PC-9 (cell line): ENCODE measurements at regions not wholly inside any gene's neighbourhood (a gene's known extent, or its start where the extent isn't known, plus 50 kb on each side); places are given as distances from the start of the nearest gene placed in this dataset.

Experiments
- EZH2 ChIP-seq: fragments of 200-600 bp; sonication (generic); IDR thresholded peaks from 2 replicates; pipeline ENCODE4 v1.8.0; 2017; ENCODE audit warnings: antibody characterized with exemption, low read depth
- TF ChIP-seq, protein P1 (sequence below): fragments of 200-600 bp; sonication (generic); conservative IDR thresholded peaks from 2 replicates; pipeline ENCODE4 v1.6.1; 2017; ENCODE audit warnings: mixed run types, antibody characterized with exemption, mild to moderate bottlenecking, moderate library complexity

DNA sequence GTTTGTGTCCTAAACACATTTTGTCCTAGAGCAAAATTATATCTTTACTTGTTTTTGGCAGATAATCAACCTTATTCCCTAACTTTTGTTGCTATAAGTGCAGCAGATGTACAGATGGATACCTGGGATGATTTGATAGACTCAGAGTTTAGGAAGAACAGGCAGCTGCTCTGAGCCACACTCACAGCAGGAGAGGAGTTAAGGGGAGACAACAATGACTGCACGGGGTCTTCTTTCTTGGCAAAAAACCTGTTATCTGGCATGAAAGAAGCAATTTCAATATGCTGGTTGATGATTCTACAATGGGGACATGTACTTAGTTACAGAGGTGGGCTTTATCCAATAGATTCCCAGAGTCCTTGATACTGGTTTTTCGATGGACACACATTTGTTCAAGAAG, 258.9 kb upstream of the PCDH9 start:
- TF ChIP-seq, protein P1, sequence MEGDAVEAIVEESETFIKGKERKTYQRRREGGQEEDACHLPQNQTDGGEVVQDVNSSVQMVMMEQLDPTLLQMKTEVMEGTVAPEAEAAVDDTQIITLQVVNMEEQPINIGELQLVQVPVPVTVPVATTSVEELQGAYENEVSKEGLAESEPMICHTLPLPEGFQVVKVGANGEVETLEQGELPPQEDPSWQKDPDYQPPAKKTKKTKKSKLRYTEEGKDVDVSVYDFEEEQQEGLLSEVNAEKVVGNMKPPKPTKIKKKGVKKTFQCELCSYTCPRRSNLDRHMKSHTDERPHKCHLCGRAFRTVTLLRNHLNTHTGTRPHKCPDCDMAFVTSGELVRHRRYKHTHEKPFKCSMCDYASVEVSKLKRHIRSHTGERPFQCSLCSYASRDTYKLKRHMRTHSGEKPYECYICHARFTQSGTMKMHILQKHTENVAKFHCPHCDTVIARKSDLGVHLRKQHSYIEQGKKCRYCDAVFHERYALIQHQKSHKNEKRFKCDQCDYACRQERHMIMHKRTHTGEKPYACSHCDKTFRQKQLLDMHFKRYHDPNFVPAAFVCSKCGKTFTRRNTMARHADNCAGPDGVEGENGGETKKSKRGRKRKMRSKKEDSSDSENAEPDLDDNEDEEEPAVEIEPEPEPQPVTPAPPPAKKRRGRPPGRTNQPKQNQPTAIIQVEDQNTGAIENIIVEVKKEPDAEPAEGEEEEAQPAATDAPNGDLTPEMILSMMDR, result no peak
- no peak for TF ChIP-seq EZH2
